ENCODE measurements at regions not wholly inside any gene's neighbourhood (a gene's known extent, or its start where the extent isn't known, plus 50 kb on each side); places are given as distances from the start of the nearest gene placed in this dataset.

GRCh38 chr5:124551939-124552279, 194.5 kb downstream of the ZNF608 start:
- TF ChIP-seq CTCF (IDR thresholded peaks at IDR 0.05): no peak
- Histone ChIP-seq H3K9me3 (no peaks in the 10 kb centered on the region), H3K27me3 (no peaks in the 10 kb centered on the region), H3K4me1 (no peaks in the 10 kb centered on the region), H3K4me3 (no peak overlapping the region), H3K27ac (no peak overlapping the region), H3K36me3 (no peaks in the 10 kb centered on the region)
- DNase-seq (ENCODE audit: low spot score): no peak

GRCh38 chr5:124550731-124551130, 195.7 kb downstream of the ZNF608 start:
- DNase-seq (ENCODE audit: low spot score): no peak

GRCh38 chr5:124549891-124550436, 196.5 kb downstream of the ZNF608 start:
- H3K4me1 ChIP-seq: no peaks in the 10 kb centered on the region
- no peaks in the 10 kb centered on the region for H3K36me3 ChIP-seq
- H3K27me3 ChIP-seq: no peaks in the 10 kb centered on the region
- DNase-seq (ENCODE audit: low spot score): no peak
- no peak for TF ChIP-seq CTCF (IDR thresholded peaks at IDR 0.05)
- no peak overlapping the region for H3K27ac ChIP-seq
- no peak overlapping the region for H3K4me3 ChIP-seq
- no peaks in the 10 kb centered on the region for H3K9me3 ChIP-seq

More at GRCh38 chr5:124550731-124551130, 195.7 kb downstream of the ZNF608 start:
- no peaks in the 10 kb centered on the region for H3K4me1 ChIP-seq
- H3K9me3 ChIP-seq: no peaks in the 10 kb centered on the region
- no peak overlapping the region for H3K27ac ChIP-seq
- TF ChIP-seq CTCF (IDR thresholded peaks at IDR 0.05): no peak
- no peaks in the 10 kb centered on the region for H3K27me3 ChIP-seq
- H3K4me3 ChIP-seq: no peak overlapping the region
- no peaks in the 10 kb centered on the region for H3K36me3 ChIP-seq

GRCh38 chr5:124546643-124547042, 199.8 kb downstream of the ZNF608 start:
- no peak for DNase-seq (ENCODE audit: low spot score)
- Histone ChIP-seq H3K27ac (no peak overlapping the region), H3K4me3 (no peak overlapping the region), H3K4me1 (no peaks in the 10 kb centered on the region), H3K36me3 (no peaks in the 10 kb centered on the region), H3K9me3 (no peaks in the 10 kb centered on the region), H3K27me3 (no peaks in the 10 kb centered on the region)
- no peak for TF ChIP-seq CTCF (IDR thresholded peaks at IDR 0.05)

- no peak for DNase-seq (ENCODE audit: low spot score)
- Histone ChIP-seq H3K27me3 (no peaks in the 10 kb centered on the region), H3K36me3 (no peaks in the 10 kb centered on the region), H3K9me3 (no peaks in the 10 kb centered on the region), H3K27ac (no peak overlapping the region), H3K4me3 (no peak overlapping the region), H3K4me1 (no peaks in the 10 kb centered on the region)
- TF ChIP-seq CTCF (IDR thresholded peaks at IDR 0.05): no peak
These were observed 201.9 kb downstream of the ZNF608 start for GRCh38 chr5:124544366-124545055.

GRCh38 chr5:124538931-124539330, 207.5 kb downstream of the ZNF608 start:
- H3K9me3 ChIP-seq: no peaks in the 10 kb centered on the region
- H3K36me3 ChIP-seq: no peaks in the 10 kb centered on the region
- H3K27ac ChIP-seq: no peak overlapping the region
- no peak for DNase-seq (ENCODE audit: low spot score)
- peaks cover 0 to 9% of the 10 kb centered on the region in 2 donors for H3K4me1 ChIP-seq
- no peaks in the 10 kb centered on the region for H3K27me3 ChIP-seq
- TF ChIP-seq CTCF (IDR thresholded peaks at IDR 0.05): no peak
- no peak overlapping the region for H3K4me3 ChIP-seq
